ENCODE measurements at regions not wholly inside any gene's neighbourhood (a gene's known extent, or its start where the extent isn't known, plus 50 kb on each side); places are given as distances from the start of the nearest gene placed in this dataset.

GRCh38 chr16:66082424-66082823, 284.1 kb upstream of the CDH5 start:
- POLR2A ChIA-PET: no interaction called here
- CTCF ChIA-PET: no interaction called here

- POLR2A ChIA-PET: no interaction called here
- CTCF ChIA-PET: no interaction called here
Observed at GRCh38 chr16:66081775-66082366, 284.6 kb upstream of the CDH5 start.

GRCh38 chr16:66079671-66080334, 286.7 kb upstream of the CDH5 start:
- POLR2A ChIA-PET: no interaction called here
- CTCF ChIA-PET: no interaction called here

GRCh38 chr16:66070140-66070917, 296.2 kb upstream of the CDH5 start:
- CTCF ChIA-PET: no interaction called here

GRCh38 chr16:66069587-66069986, 296.9 kb upstream of the CDH5 start:
- ChIA-PET POLR2A (no interaction called here), CTCF (no interaction called here)

More at GRCh38 chr16:66070140-66070917, 296.2 kb upstream of the CDH5 start:
- POLR2A ChIA-PET: no interaction called here

- ChIA-PET POLR2A (no interaction called here), CTCF (no interaction called here)
Observed at GRCh38 chr16:66066404-66066803, 300.1 kb upstream of the CDH5 start.

- ChIA-PET POLR2A (no interaction called here), CTCF (no interaction called here)
Observed at GRCh38 chr16:66065925-66066324, 300.6 kb upstream of the CDH5 start.

GRCh38 chr16:66064801-66065530, 301.5 kb upstream of the CDH5 start:
- CTCF ChIA-PET: no interaction called here
- POLR2A ChIA-PET: no interaction called here

GRCh38 chr16:66058832-66059231, 307.7 kb upstream of the CDH5 start:
- ChIA-PET POLR2A (no interaction called here), CTCF (no interaction called here)

- CTCF ChIA-PET: no interaction called here
- POLR2A ChIA-PET: no interaction called here
Observed at GRCh38 chr16:66058172-66058691, 308.3 kb upstream of the CDH5 start.

GRCh38 chr16:66057057-66057456, 309.4 kb upstream of the CDH5 start:
- POLR2A ChIA-PET: no interaction called here

GRCh38 chr16:66054095-66054494, 312.4 kb upstream of the CDH5 start:
- ChIA-PET CTCF (no interaction called here), POLR2A (no interaction called here)

More at GRCh38 chr16:66057057-66057456, 309.4 kb upstream of the CDH5 start:
- CTCF ChIA-PET: no interaction called here

- ChIA-PET CTCF (no interaction called here), POLR2A (no interaction called here)
Observed at GRCh38 chr16:66052745-66053144, 313.7 kb upstream of the CDH5 start.

GRCh38 chr16:66050991-66051390, 315.5 kb upstream of the CDH5 start:
- CTCF ChIA-PET: no interaction called here
- POLR2A ChIA-PET: no interaction called here

GRCh38 chr16:66049865-66050264, 316.6 kb upstream of the CDH5 start:
- ChIA-PET POLR2A (no interaction called here), CTCF (no interaction called here)

GRCh38 chr16:66045626-66046025, 320.9 kb upstream of the CDH5 start:
- ChIA-PET CTCF (no interaction called here), POLR2A (no interaction called here)

- ChIA-PET CTCF (no interaction called here), POLR2A (no interaction called here)
Observed at GRCh38 chr16:66044556-66044955, 321.9 kb upstream of the CDH5 start.

- ChIA-PET POLR2A (no interaction called here), CTCF (no interaction called here)
Observed at GRCh38 chr16:66044089-66044488, 322.4 kb upstream of the CDH5 start.

GRCh38 chr16:66043326-66043725, 323.2 kb upstream of the CDH5 start:
- ChIA-PET CTCF (no interaction called here), POLR2A (no interaction called here)

GRCh38 chr16:66042341-66042740, 324.1 kb upstream of the CDH5 start:
- ChIA-PET POLR2A (no interaction called here), CTCF (no interaction called here)

GRCh38 chr16:66041907-66042306, 324.6 kb upstream of the CDH5 start:
- ChIA-PET POLR2A (no interaction called here), CTCF (no interaction called here)
